ENCODE measurements at regions not wholly inside any gene's neighbourhood (a gene's known extent, or its start where the extent isn't known, plus 50 kb on each side); places are given as distances from the start of the nearest gene placed in this dataset.

DNA sequence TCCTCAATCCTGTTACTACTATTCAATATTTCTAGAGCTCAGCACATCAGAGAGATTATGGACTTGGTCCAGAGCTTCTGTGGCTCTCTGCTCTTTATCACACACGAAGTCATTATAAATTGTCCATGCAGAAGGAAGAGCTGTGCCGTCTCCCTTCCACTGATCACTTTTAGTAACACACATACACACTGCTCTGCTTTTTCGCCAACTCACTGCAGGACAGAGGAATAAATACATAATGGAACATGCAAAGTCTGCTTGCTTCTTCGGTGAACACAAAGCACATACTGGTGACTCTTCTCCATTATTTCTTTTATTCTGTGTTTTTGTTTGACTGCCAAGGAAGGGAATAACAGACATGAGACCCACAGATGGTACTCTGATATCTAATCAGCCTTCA, 1000.0 kb upstream of the TENM4 start:
- no peaks in the 10 kb centered on the region for H3K4me1 ChIP-seq (ENCODE audit: insufficient read depth)
- H3K9me3 ChIP-seq = no peaks in the 10 kb centered on the region
- H3K27me3 ChIP-seq = no peaks in the 10 kb centered on the region
- WGBS, 3 donors = 36 to 70% (median 54%) methylated on average over 4 of the region's 4 CpGs
- intact Hi-C loops (cut with DNase I) = no loop called here
- TF ChIP-seq POLR2A (IDR thresholded peaks at IDR 0.05) = no peak
- TF ChIP-seq EP300 (IDR thresholded peaks at IDR 0.05) = no peak
- no peak for TF ChIP-seq CTCF (IDR thresholded peaks at IDR 0.05)
- no peak overlapping the region for H3K4me3 ChIP-seq
- no peak for DNase-seq
- no peaks in the 10 kb centered on the region for H3K36me3 ChIP-seq
- no peak overlapping the region for H3K27ac ChIP-seq

DNA sequence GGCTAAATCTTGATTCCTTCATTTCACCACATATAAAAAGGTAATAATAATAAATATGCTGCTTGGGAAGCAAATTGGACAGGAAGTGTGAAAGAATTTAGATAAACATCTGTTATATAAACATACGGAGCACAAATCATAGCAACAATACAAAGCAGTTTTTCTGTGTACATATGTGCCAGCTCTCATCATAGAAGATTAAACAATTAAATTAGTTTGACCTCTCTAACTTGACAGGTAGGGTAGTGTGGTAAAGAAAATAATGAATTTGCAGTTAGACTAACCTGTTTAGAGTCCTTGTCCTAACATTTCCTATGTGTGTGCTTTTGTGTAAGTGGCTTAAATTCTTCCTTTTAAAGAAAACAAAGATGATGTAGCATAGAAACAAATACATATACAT, 995.7 kb upstream of the TENM4 start:
- DNase-seq = no peak
- WGBS, 3 donors = 70 to 74% (median 72%) methylated on average over 1 of the region's 1 CpG
- TF ChIP-seq EP300 (IDR thresholded peaks at IDR 0.05) (no peak), CTCF (IDR thresholded peaks at IDR 0.05) (no peak), POLR2A (IDR thresholded peaks at IDR 0.05) (no peak)
- Histone ChIP-seq H3K27ac (no peak overlapping the region), H3K4me1 (ENCODE audit: insufficient read depth) (no peaks in the 10 kb centered on the region), H3K4me3 (no peak overlapping the region), H3K27me3 (no peaks in the 10 kb centered on the region), H3K36me3 (no peaks in the 10 kb centered on the region), H3K9me3 (no peaks in the 10 kb centered on the region)
- intact Hi-C loops (cut with DNase I) = no loop called here

GRCh38 chr11:80435345-80435744, 994.5 kb upstream of the TENM4 start:
- TF ChIP-seq CTCF (IDR thresholded peaks at IDR 0.05) (no peak), POLR2A (IDR thresholded peaks at IDR 0.05) (no peak), EP300 (IDR thresholded peaks at IDR 0.05) (no peak)
- Histone ChIP-seq H3K4me3 (no peak overlapping the region), H3K27me3 (no peaks in the 10 kb centered on the region), H3K36me3 (no peaks in the 10 kb centered on the region), H3K4me1 (ENCODE audit: insufficient read depth) (no peaks in the 10 kb centered on the region), H3K27ac (no peak overlapping the region), H3K9me3 (no peaks in the 10 kb centered on the region)
- intact Hi-C loops (cut with DNase I) = no loop called here
- DNase-seq = no peak

GRCh38 chr11:80432057-80432456, 991.2 kb upstream of the TENM4 start:
- intact Hi-C loops (cut with DNase I) = no loop called here
- H3K4me3 ChIP-seq = no peak overlapping the region
- 27 to 34% (median 31%) methylated on average over 2 of the region's 2 CpGs for WGBS, 3 donors
- no peaks in the 10 kb centered on the region for H3K4me1 ChIP-seq (ENCODE audit: insufficient read depth)
- H3K36me3 ChIP-seq = no peaks in the 10 kb centered on the region
- DNase-seq = no peak
- TF ChIP-seq CTCF (IDR thresholded peaks at IDR 0.05) = no peak
- TF ChIP-seq POLR2A (IDR thresholded peaks at IDR 0.05) = no peak
- no peaks in the 10 kb centered on the region for H3K9me3 ChIP-seq
- H3K27ac ChIP-seq = no peak overlapping the region
- H3K27me3 ChIP-seq = no peaks in the 10 kb centered on the region
